ENCODE measurements at regions not wholly inside any gene's neighbourhood (a gene's known extent, or its start where the extent isn't known, plus 50 kb on each side); places are given as distances from the start of the nearest gene placed in this dataset.
A peak's percentile ranks its signal among the peaks of the same experiment; 100 is the strongest.

DNA sequence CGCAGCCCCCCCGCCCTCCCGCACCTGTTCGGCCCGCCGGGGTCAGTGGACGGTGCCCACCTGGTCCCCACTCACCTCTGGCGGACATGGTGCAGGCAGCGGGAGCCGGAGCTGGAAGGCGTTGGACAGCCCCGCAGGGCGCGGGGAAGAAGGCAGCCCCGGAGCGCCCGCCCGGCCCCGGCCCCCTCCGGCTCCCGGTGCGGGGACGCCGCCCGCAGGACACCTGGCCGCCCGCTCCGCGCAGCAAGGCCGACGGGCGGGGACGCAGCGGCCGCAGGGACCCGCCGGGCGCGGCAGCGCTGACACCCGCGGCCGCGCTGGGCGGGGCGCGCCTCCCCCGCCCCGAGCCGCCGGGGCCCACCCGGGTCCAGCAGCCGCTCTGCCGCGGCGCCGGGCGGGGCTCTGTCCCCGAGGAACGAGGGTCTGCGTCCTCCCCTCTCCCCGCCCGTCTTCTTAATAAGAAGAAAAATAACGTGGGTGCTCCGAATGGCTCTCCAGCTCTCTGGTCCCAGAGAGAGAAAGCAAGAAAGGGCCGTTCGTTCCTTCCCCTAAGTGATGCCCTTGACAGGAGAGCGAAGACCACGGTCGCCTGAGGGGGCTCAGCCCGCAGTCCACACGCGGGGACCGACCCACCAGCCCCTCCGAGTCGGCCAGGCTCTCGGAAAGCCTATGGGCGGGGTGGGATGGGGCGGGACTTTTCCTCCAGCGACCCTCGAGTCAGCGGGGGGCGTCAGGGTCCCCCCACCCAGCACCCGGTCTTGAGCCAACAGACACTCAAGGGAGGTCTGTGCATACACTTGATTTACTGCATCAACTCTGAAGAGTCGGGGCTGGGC is 53.4 kb upstream of the FHIP2A start:
- ATAC-seq (peak; percentile 45 to 48), DNase-seq (no peak)
- Histone ChIP-seq H3K27me3 (peaks cover 7 to 37% (median 13%) of the 10 kb centered on the region in 3 donors), H3K4me3 (peak overlapping the region; percentile 57 to 73 (median 70)), H3K36me3 (no peaks in the 10 kb centered on the region), H3K9me3 (no peaks in the 10 kb centered on the region), H3K4me1 (peaks cover 5 to 13% of the 10 kb centered on the region in 2 donors), H3K27ac (peak overlapping the region; percentile 47 to 79 (median 62))
- in situ Hi-C loops (cut with MboI; ENCODE audit: low sequenced_read_pairs in 4 of 4) (no loop called here), intact Hi-C loops (cut with DNase I; ENCODE audit: low total_unique reads) (loop anchor here (5.0 kb wide), 1 partner anchor 51 kb away; no protein-coding TSS in a partner anchor)
- TF ChIP-seq CTCF (IDR thresholded peaks at IDR 0.05 in 4 of 5, conservative IDR thresholded peaks at IDR 0.05 in 1 of 5) = no peak
- TF ChIP-seq POLR2A (IDR thresholded peaks at IDR 0.05) = no peak

GRCh38 chr10:114770009-114770408 is 51.6 kb upstream of the FHIP2A start:
- no peak for ATAC-seq
- intact Hi-C loops (cut with DNase I; ENCODE audit: low total_unique reads) (no loop called here), in situ Hi-C loops (cut with MboI; ENCODE audit: low sequenced_read_pairs in 4 of 4) (no loop called here)
- Histone ChIP-seq H3K9me3 (no peaks in the 10 kb centered on the region), H3K4me3 (no peak overlapping the region), H3K4me1 (peaks cover 5 to 13% of the 10 kb centered on the region in 2 donors), H3K27ac (no peak overlapping the region), H3K27me3 (peaks cover 7 to 29% (median 13%) of the 10 kb centered on the region in 3 donors), H3K36me3 (no peaks in the 10 kb centered on the region)
- DNase-seq = no peak
- no peak for TF ChIP-seq CTCF (IDR thresholded peaks at IDR 0.05 in 4 of 5, conservative IDR thresholded peaks at IDR 0.05 in 1 of 5)
- no peak for TF ChIP-seq POLR2A (IDR thresholded peaks at IDR 0.05)

DNA sequence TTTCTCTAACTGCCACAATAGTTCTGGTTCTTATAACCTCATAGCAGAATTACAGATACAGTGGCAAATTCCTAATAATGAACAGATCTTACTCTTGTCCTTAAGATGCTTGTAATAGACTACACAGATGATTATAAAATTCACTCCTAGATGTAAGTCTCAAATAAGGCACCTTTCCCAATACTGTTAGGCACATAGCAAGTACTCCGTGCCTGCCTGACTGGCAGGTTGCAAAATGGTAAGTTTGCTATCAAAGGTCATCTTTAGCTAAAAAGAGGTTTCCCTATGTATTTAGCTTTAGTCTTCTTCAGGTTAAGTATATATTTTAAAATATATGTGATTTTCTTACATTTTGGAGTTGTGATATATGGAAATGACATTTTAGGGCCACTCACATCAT is 50.4 kb upstream of the FHIP2A start:
- DNase-seq (no peak), ATAC-seq (no peak)
- no peak for TF ChIP-seq CTCF (IDR thresholded peaks at IDR 0.05 in 4 of 5, conservative IDR thresholded peaks at IDR 0.05 in 1 of 5)
- no peak for TF ChIP-seq POLR2A (IDR thresholded peaks at IDR 0.05)
- in situ Hi-C loops (cut with MboI; ENCODE audit: low sequenced_read_pairs in 4 of 4) (no loop called here), intact Hi-C loops (cut with DNase I; ENCODE audit: low total_unique reads) (no loop called here)
- Histone ChIP-seq H3K4me1 (peaks cover 5 to 13% of the 10 kb centered on the region in 2 donors), H3K9me3 (no peaks in the 10 kb centered on the region), H3K36me3 (no peaks in the 10 kb centered on the region), H3K27me3 (peaks cover 7 to 19% (median 13%) of the 10 kb centered on the region in 3 donors), H3K4me3 (no peak overlapping the region), H3K27ac (no peak overlapping the region)

GRCh38 chr10:114771749-114772148 is 49.8 kb upstream of the FHIP2A start:
- TF ChIP-seq CTCF (IDR thresholded peaks at IDR 0.05 in 4 of 5, conservative IDR thresholded peaks at IDR 0.05 in 1 of 5) (no peak), POLR2A (IDR thresholded peaks at IDR 0.05) (no peak)
- intact Hi-C loops (cut with DNase I; ENCODE audit: low total_unique reads) = no loop called here
- ATAC-seq (no peak), DNase-seq (no peak)
- in situ Hi-C loops (cut with MboI; ENCODE audit: low sequenced_read_pairs in 4 of 4) = no loop called here
- Histone ChIP-seq H3K27ac (no peak overlapping the region), H3K36me3 (no peaks in the 10 kb centered on the region), H3K4me1 (peaks cover 5 to 13% of the 10 kb centered on the region in 2 donors), H3K9me3 (no peaks in the 10 kb centered on the region), H3K4me3 (no peak overlapping the region), H3K27me3 (peaks cover 4 to 15% (median 13%) of the 10 kb centered on the region in 3 donors)
